GM12878 (cell line): ENCODE measurements at regions not wholly inside any gene's neighbourhood (a gene's known extent, or its start where the extent isn't known, plus 50 kb on each side); places are given as distances from the start of the nearest gene placed in this dataset.

Source experiments
- CTCF ChIP-seq, 3 experiments: IDR thresholded peaks in 2 of 3; conservative IDR thresholded peaks in 1 of 3; 2 replicates each; pipeline ENCODE4 v1.5.1; 2011; ENCODE audit warnings: low read depth in 3 of 3, low read length in 3 of 3, mild to moderate bottlenecking in 3 of 3, control low read depth in 2 of 3, moderate library complexity in 2 of 3, inconsistent platforms in 1 of 3, mixed read lengths in 1 of 3; ENCODE audit not compliant: control insufficient read depth in 2 of 3, insufficient read depth in 1 of 3; ENCODE audit errors: extremely low read depth in 1 of 3
- HDAC6 ChIP-seq: fragments of 200-600 bp; sonication (generic); IDR thresholded peaks from one replicate; pipeline ENCODE4 v1.8.0; 2017; ENCODE audit warnings: antibody characterized with exemption; ENCODE audit not compliant: unreplicated experiment
- MXI1 ChIP-seq: fragments of 150-350 bp; IDR thresholded peaks from 2 replicates; pipeline ENCODE4 v1.6.1; 2011; ENCODE audit warnings: low read depth, mild to moderate bottlenecking, inconsistent platforms, low read length, improper control_type of control experiment
- NR2C2 ChIP-seq: IDR thresholded peaks from 2 replicates; pipeline ENCODE4 v1.6.1; 2011; ENCODE audit warnings: borderline replicate concordance, low read depth; ENCODE audit not compliant: control insufficient read depth, insufficient read length
- POLR2A ChIP-seq: IDR thresholded peaks from 2 replicates; pipeline ENCODE4 v1.6.1; 2011; ENCODE audit warnings: low read depth, mild to moderate bottlenecking, low read length
- RAD21 ChIP-seq: IDR thresholded peaks from 2 replicates; pipeline ENCODE4 v1.6.1; 2011; ENCODE audit warnings: mild to moderate bottlenecking, low read depth, low read length, moderate library complexity; ENCODE audit not compliant: insufficient read depth
- ZNF24 ChIP-seq: fragments of 450-650 bp; IDR thresholded peaks from 2 replicates; pipeline ENCODE4 v1.6.1; 2017; ENCODE audit warnings: antibody characterized with exemption, mild to moderate bottlenecking

- no peak for TF ChIP-seq HDAC6
- no peak for TF ChIP-seq RAD21
- no peak for TF ChIP-seq NR2C2
- no peak for TF ChIP-seq POLR2A
- TF ChIP-seq ZNF24: no peak
- TF ChIP-seq CTCF (IDR thresholded peaks at IDR 0.05 in 2 of 3, conservative IDR thresholded peaks at IDR 0.05 in 1 of 3; ENCODE audit: control insufficient read depth in 2 of 3, extremely low read depth in 1 of 3, insufficient read depth in 1 of 3, low read depth in 3 of 3, low read length in 3 of 3): no peak
- no peak for TF ChIP-seq MXI1
These were observed 57.5 kb upstream of the FREM1 start for GRCh38 chr9:14967450-14968321.
